ENCODE measurements at regions not wholly inside any gene's neighbourhood (a gene's known extent, or its start where the extent isn't known, plus 50 kb on each side); places are given as distances from the start of the nearest gene placed in this dataset.

DNA sequence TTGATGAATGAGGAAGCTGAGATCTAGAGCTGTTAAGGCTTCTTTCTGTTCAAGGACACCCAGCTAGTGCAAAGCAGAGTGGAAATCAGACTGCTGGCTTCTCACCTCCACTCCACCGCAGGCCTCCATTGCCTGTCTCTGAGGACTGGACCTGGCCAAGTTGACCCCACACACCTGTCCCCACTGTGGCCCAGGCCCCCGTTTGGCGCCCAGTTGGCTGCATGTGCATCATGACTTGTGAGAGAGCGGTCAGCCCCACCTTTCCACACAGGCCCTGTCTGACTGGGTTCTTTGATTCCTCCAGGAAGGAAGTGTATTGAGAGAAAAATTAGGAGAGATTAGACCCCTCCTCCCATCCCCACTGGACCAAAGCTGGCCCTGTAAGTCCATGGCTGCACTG lies 206.3 kb upstream of the TLE3 start:
- Histone ChIP-seq H3K27me3 (replicated peaks; ENCODE audit: insufficient read depth, low read depth, low read length, poor library complexity) (no peaks in the 10 kb centered on the region), H3K4me1 (ENCODE audit: insufficient read depth, low read length, poor library complexity, severe bottlenecking) (peaks cover 10% of the 10 kb centered on the region), H3K4me3 (ENCODE audit: low read depth, low read length, poor library complexity, severe bottlenecking) (no peak overlapping the region), H3K36me3 (ENCODE audit: insufficient read depth, low read length, poor library complexity, severe bottlenecking) (no peaks in the 10 kb centered on the region), H3K9me3 (ENCODE audit: low read depth, low read length, poor library complexity, severe bottlenecking) (peaks cover 5% of the 10 kb centered on the region), H3K27ac (ENCODE audit: low read depth, low read length, poor library complexity, severe bottlenecking) (no peak overlapping the region)
- ChIA-PET POLR2A (ENCODE audit: low non-redundant PET) (no interaction called here), CTCF (no interaction called here)
- intact Hi-C loops (cut with micrococcal nuclease; ENCODE audit: unreplicated experiment), result no loop called here
- TF ChIP-seq, protein P1, sequence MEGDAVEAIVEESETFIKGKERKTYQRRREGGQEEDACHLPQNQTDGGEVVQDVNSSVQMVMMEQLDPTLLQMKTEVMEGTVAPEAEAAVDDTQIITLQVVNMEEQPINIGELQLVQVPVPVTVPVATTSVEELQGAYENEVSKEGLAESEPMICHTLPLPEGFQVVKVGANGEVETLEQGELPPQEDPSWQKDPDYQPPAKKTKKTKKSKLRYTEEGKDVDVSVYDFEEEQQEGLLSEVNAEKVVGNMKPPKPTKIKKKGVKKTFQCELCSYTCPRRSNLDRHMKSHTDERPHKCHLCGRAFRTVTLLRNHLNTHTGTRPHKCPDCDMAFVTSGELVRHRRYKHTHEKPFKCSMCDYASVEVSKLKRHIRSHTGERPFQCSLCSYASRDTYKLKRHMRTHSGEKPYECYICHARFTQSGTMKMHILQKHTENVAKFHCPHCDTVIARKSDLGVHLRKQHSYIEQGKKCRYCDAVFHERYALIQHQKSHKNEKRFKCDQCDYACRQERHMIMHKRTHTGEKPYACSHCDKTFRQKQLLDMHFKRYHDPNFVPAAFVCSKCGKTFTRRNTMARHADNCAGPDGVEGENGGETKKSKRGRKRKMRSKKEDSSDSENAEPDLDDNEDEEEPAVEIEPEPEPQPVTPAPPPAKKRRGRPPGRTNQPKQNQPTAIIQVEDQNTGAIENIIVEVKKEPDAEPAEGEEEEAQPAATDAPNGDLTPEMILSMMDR (conservative IDR thresholded peaks at IDR 0.05; ENCODE audit: low read depth, low read length), result no peak
- TF ChIP-seq EZH2 (IDR thresholded peaks at IDR 0.05; ENCODE audit: borderline replicate concordance, low read depth, low read length, poor library complexity, severe bottlenecking), result no peak
- DNase-seq (ENCODE audit: low spot score), result no peak
- no TSS peak for BruUV-seq (replicated peaks)

DNA sequence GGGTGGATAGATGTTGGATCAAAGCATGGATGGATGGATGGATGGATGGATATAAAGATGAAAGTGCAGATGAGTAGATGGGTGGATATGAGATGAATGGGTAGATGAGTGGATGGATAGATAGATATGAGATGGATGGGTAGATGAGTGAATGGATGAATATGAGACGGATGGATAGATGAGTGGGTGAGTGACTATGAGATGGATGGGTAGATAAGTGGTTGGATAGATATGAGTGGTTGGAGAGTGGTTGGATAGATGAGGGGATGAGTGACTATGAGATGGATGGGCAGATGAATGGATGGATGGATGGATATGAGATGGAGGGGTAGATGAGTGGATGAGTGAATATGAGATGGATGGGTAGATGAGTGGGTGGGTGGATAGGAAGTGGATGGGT lies 204.6 kb upstream of the TLE3 start:
- Histone ChIP-seq H3K4me1 (ENCODE audit: insufficient read depth, low read length, poor library complexity, severe bottlenecking) (no peaks in the 10 kb centered on the region), H3K27ac (ENCODE audit: low read depth, low read length, poor library complexity, severe bottlenecking) (no peak overlapping the region), H3K36me3 (ENCODE audit: insufficient read depth, low read length, poor library complexity, severe bottlenecking) (no peaks in the 10 kb centered on the region), H3K4me3 (ENCODE audit: low read depth, low read length, poor library complexity, severe bottlenecking) (no peak overlapping the region), H3K27me3 (replicated peaks; ENCODE audit: insufficient read depth, low read depth, low read length, poor library complexity) (no peaks in the 10 kb centered on the region), H3K9me3 (ENCODE audit: low read depth, low read length, poor library complexity, severe bottlenecking) (peaks cover 5% of the 10 kb centered on the region)
- no TSS peak for BruUV-seq (replicated peaks)
- POLR2A ChIA-PET (ENCODE audit: low non-redundant PET), result no interaction called here
- TF ChIP-seq, protein P1 (conservative IDR thresholded peaks at IDR 0.05; ENCODE audit: low read depth, low read length), result no peak
- no peak for TF ChIP-seq EZH2 (IDR thresholded peaks at IDR 0.05; ENCODE audit: borderline replicate concordance, low read depth, low read length, poor library complexity, severe bottlenecking)
- intact Hi-C loops (cut with micrococcal nuclease; ENCODE audit: unreplicated experiment), result no loop called here
- CTCF ChIA-PET, result no interaction called here
- DNase-seq (ENCODE audit: low spot score), result no peak

DNA sequence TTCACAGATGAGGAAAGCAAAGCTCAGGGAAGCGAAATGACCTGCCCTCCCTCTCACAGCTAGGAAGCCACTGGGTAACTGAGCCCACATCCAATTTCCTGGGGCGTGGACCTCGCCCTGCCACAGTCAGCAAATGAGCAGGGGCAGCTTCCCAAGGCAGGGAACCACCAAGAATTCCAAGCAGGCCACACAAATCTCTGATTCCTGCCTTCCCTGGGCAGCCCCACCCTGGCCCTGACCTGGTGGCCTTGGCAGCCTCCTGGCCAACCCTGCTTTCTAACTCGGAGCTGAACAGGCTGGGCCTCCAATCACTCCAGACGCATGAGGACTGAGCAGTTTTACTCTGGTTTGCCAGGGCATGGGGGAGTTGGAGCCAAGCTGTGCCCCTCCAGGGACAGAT lies 203.7 kb upstream of the TLE3 start:
- Histone ChIP-seq H3K36me3 (ENCODE audit: insufficient read depth, low read length, poor library complexity, severe bottlenecking) (no peaks in the 10 kb centered on the region), H3K9me3 (ENCODE audit: low read depth, low read length, poor library complexity, severe bottlenecking) (peaks cover 5% of the 10 kb centered on the region), H3K27ac (ENCODE audit: low read depth, low read length, poor library complexity, severe bottlenecking) (no peak overlapping the region), H3K4me1 (ENCODE audit: insufficient read depth, low read length, poor library complexity, severe bottlenecking) (no peaks in the 10 kb centered on the region), H3K4me3 (ENCODE audit: low read depth, low read length, poor library complexity, severe bottlenecking) (no peak overlapping the region), H3K27me3 (replicated peaks; ENCODE audit: insufficient read depth, low read depth, low read length, poor library complexity) (no peaks in the 10 kb centered on the region)
- no peak for TF ChIP-seq EZH2 (IDR thresholded peaks at IDR 0.05; ENCODE audit: borderline replicate concordance, low read depth, low read length, poor library complexity, severe bottlenecking)
- TF ChIP-seq, protein P1 (conservative IDR thresholded peaks at IDR 0.05; ENCODE audit: low read depth, low read length), result no peak
- no TSS peak for BruUV-seq (replicated peaks)
- no peak for DNase-seq (ENCODE audit: low spot score)
- CTCF ChIA-PET, result no interaction called here
- intact Hi-C loops (cut with micrococcal nuclease; ENCODE audit: unreplicated experiment), result no loop called here
- POLR2A ChIA-PET (ENCODE audit: low non-redundant PET), result no interaction called here

All from A673 (cell line).